Progenitor cell of endocrine pancreas (in vitro differentiated cells): ENCODE measurements at regions not wholly inside any gene's neighbourhood (a gene's known extent, or its start where the extent isn't known, plus 50 kb on each side); places are given as distances from the start of the nearest gene placed in this dataset.

Experiments used
- DNase-seq: peaks from one replicate; pipeline ENCODE4 v3.0.0; 2021; ENCODE audit warnings: low spot score; ENCODE audit not compliant: unreplicated experiment
- H3K27ac Mint-ChIP-seq: 2 replicates; pipeline ENCODE4 v1.8.0; 2021; ENCODE audit warnings: mild to moderate bottlenecking, moderate library complexity, mixed read lengths
- H3K27me3 Mint-ChIP-seq: 2 replicates; pipeline ENCODE4 v1.8.0; 2021; ENCODE audit warnings: mixed read lengths
- H3K36me3 Mint-ChIP-seq: 2 replicates; pipeline ENCODE4 v1.8.0; 2022; ENCODE audit warnings: mixed read lengths; ENCODE audit not compliant: insufficient read depth
- H3K4me1 Mint-ChIP-seq: 2 replicates; pipeline ENCODE4 v1.8.0; 2021; ENCODE audit warnings: low read depth, mixed read lengths
- H3K4me3 Mint-ChIP-seq: 2 replicates; pipeline ENCODE4 v1.8.0; 2021; ENCODE audit warnings: low read depth, mild to moderate bottlenecking, moderate library complexity, mixed read lengths
- H3K9me3 Mint-ChIP-seq: 2 replicates; pipeline ENCODE4 v1.8.0; 2021; ENCODE audit warnings: low read depth, mixed read lengths
- TF ChIP-seq, protein P1 (sequence below): fragments of 200-600 bp; sonication (generic); IDR thresholded peaks from one replicate; pipeline ENCODE4 v1.5.0; 2021; ENCODE audit warnings: antibody characterized with exemption, mild to moderate bottlenecking; ENCODE audit not compliant: unreplicated experiment

DNA sequence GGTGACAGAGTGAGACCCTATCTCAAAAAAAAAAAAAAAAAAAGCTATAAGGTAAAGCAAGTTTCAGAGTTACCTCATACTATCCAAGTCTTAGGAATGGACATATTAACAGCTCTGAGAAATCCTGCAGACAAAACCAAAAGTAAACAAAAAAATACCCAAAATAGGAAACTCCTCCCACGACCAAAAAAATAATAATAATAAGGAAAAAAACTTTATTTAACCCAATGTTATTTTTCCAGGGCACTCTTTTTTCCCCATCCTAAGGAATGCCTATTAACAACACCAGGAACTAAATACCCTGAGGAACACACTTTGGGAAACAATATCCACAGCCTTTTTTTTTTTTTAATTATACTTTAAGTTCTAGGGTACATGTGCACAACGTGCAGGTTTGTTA lies 135.5 kb upstream of the CCND2 start:
- Mint-ChIP-seq H3K4me1 (peaks cover 40% of the 10 kb centered on the region), H3K27ac (no peak overlapping the region)

DNA sequence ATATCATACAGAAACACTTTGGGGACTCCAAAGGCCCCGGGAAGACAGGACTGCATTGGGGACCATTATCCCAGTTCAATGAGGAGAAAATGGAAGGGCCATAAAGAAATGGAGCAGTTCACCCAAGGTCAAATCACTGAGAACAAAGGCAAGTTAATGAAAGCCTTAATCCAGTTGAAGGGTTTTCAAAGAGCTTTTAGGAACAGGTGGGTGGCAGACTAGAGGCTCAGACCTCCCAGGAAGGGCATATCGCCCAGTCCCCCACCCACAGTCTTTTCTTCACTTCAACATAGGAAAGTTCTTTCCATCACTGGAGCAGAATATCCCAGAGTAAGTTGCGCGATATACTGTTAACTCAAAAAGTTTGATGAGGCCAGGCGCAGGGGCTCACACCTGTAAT lies 136.1 kb upstream of the CCND2 start:
- H3K36me3 Mint-ChIP-seq, result no peaks in the 10 kb centered on the region
- H3K4me3 Mint-ChIP-seq, result no peak overlapping the region
- no peak overlapping the region for H3K27ac Mint-ChIP-seq
- H3K4me1 Mint-ChIP-seq, result peaks cover 40% of the 10 kb centered on the region
- H3K9me3 Mint-ChIP-seq, result peaks cover 3% of the 10 kb centered on the region
- no peak for DNase-seq
- TF ChIP-seq, protein P1, sequence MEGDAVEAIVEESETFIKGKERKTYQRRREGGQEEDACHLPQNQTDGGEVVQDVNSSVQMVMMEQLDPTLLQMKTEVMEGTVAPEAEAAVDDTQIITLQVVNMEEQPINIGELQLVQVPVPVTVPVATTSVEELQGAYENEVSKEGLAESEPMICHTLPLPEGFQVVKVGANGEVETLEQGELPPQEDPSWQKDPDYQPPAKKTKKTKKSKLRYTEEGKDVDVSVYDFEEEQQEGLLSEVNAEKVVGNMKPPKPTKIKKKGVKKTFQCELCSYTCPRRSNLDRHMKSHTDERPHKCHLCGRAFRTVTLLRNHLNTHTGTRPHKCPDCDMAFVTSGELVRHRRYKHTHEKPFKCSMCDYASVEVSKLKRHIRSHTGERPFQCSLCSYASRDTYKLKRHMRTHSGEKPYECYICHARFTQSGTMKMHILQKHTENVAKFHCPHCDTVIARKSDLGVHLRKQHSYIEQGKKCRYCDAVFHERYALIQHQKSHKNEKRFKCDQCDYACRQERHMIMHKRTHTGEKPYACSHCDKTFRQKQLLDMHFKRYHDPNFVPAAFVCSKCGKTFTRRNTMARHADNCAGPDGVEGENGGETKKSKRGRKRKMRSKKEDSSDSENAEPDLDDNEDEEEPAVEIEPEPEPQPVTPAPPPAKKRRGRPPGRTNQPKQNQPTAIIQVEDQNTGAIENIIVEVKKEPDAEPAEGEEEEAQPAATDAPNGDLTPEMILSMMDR, result no peak
- H3K27me3 Mint-ChIP-seq, result no peaks in the 10 kb centered on the region

More for the DNA sequence above, 135.5 kb upstream of the CCND2 start:
- TF ChIP-seq, protein P1, result no peak
- H3K36me3 Mint-ChIP-seq, result no peaks in the 10 kb centered on the region
- no peak for DNase-seq
- no peak overlapping the region for H3K4me3 Mint-ChIP-seq
- H3K27me3 Mint-ChIP-seq, result no peaks in the 10 kb centered on the region
- H3K9me3 Mint-ChIP-seq, result peaks cover 3% of the 10 kb centered on the region

DNA sequence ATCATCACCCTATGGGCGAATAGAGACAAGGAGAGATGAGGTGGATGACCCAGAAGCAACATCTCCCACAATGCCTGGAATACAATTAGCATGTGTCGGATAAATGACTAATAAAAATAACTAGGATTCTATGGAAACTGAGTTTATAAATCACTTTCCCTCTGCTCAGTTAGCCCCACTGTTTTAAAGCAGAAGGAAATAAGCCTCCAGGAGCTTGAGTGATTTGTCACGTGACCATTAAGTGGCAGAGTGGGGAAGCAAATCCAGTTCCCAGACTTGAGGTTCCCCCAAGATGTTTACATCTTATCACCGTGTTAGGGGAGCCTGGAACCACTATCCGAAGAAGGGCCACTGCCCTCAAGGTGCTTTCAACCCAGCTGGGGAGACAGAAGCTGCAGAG lies 136.5 kb upstream of the CCND2 start:
- Mint-ChIP-seq H3K4me3 (no peak overlapping the region), H3K27me3 (no peaks in the 10 kb centered on the region), H3K9me3 (peaks cover 3% of the 10 kb centered on the region), H3K36me3 (no peaks in the 10 kb centered on the region), H3K4me1 (peaks cover 40% of the 10 kb centered on the region), H3K27ac (no peak overlapping the region)
- no peak for DNase-seq
- TF ChIP-seq, protein P1, result no peak

DNA sequence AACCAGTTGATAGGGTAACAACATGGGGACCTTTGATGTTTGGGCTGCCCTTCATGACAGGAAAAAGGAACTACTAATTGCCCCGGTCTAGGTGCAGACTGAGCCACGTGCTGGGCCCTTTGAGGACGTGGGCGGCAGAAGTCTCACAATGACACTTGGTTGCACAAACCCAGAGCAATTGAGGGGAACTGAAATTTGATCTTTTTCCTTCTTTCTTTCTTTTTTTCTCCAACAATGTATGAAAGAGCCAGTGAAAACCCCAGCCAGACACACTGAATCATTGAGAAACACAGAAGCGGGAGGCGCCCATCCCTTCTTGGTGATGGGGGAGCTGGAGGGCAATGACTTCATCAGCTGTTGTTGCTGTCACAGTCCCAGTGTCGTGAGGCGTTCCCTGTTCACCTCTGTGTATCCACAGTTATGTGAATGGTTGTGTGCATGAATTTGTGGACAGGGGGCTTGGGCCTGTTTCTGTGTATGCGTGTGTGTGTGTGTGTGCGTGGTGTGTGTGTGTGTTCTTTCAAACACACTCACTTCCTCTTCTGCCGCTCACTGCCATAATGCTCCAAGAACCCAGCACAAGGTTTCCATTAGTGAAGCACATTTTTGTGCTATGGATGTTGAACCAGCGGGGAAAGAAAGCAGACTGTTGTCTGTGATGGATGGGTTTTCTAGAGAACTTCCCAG lies 137.5 kb upstream of the CCND2 start:
- no peaks in the 10 kb centered on the region for H3K36me3 Mint-ChIP-seq
- no peak for DNase-seq
- H3K27me3 Mint-ChIP-seq, result no peaks in the 10 kb centered on the region
- TF ChIP-seq, protein P1, result no peak
- H3K27ac Mint-ChIP-seq, result peak overlapping the region; percentile 17
- H3K4me3 Mint-ChIP-seq, result no peak overlapping the region
- peaks cover 35% of the 10 kb centered on the region for H3K4me1 Mint-ChIP-seq
- peaks cover 3% of the 10 kb centered on the region for H3K9me3 Mint-ChIP-seq

DNA sequence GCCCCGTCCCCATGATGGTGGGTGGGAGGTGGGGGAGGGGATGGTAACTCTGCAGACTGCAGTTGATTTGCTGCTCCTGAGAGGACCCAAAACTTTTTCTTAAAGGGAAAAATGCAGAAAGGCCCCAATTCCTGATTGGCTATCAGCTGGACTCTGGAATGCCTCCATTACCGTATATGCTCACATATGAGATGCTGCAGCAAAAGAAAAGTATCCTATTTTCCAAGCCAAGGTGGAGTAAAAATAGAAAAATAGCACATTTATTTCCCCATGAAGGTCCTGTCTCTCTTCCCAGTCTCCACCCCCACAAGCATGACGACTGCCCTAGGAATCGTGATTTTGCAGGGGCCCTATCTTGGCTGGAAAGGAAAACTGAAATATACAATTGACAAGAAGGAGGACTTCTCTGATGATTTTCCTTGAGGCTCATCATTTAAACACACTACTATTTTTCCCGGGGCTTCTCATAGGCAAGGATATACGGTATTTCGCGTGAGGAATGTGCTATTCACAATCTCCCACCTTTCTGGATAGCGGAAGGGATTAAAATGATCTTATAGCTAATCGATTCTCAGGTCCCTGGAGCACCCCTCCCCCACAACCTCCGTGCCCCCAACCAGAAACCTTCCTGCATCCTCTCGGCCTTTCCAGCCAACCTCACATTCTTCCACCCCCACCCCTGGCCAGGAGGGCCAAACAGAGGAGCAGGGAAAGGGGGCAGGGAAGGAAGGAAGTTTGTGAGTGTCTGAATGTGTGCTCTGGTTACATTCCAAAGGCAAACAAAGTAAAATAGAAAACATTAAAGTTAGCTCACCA lies 138.9 kb upstream of the CCND2 start:
- Mint-ChIP-seq H3K36me3 (no peaks in the 10 kb centered on the region), H3K4me1 (peaks cover 31% of the 10 kb centered on the region), H3K4me3 (peak overlapping the region; percentile 15), H3K9me3 (peaks cover 3% of the 10 kb centered on the region), H3K27me3 (no peaks in the 10 kb centered on the region), H3K27ac (peak overlapping the region; percentile 51)
- DNase-seq, result no peak
- TF ChIP-seq, protein P1, result no peak
